Endothelial cell of umbilical vein (primary cell): ENCODE measurements at regions not wholly inside any gene's neighbourhood (a gene's known extent, or its start where the extent isn't known, plus 50 kb on each side); places are given as distances from the start of the nearest gene placed in this dataset.

Source experiments
- BruUV-seq: library from RNA; stranded (reverse); fragments of 400-500 nt; replicated peaks from 2 replicates; lab custom pipeline; 2021; lab: Mats Ljungman, UMichigan
- CTCF ChIA-PET: fragments of 300-600, 350-600 bp; sonication (Branson Sonifier 250); formaldehyde crosslinking; loops from one replicate; lab custom pipeline; 2021; ENCODE audit warnings: antibody characterized with exemption, inconsistent platforms; lab: Charles Lee
- POLR2A ChIA-PET: fragments of 300-600, 350-600 bp; sonication (Branson Sonifier 250); formaldehyde crosslinking; loops from one replicate; lab custom pipeline; 2021; ENCODE audit warnings: antibody characterized with exemption, inconsistent platforms; lab: Charles Lee
- DNase-seq: peaks from one replicate; pipeline ENCODE4 v3.0.0-alpha.2; 2011; ENCODE audit warnings: low read depth, low spot score
- FAIRE-seq: peaks from 2 replicates; lab custom pipeline; 2011; peaks lifted over from hg19 to GRCh38; lab: Jason Lieb, UNC
- H2AFZ ChIP-seq: 2 replicates; pipeline ENCODE4 v1.6.0; 2012; ENCODE audit warnings: low read depth, low read length, control low read depth, inconsistent platforms
- H3K27ac ChIP-seq: 2 replicates; pipeline ENCODE4 v1.5.1; 2011; ENCODE audit warnings: low read depth, mild to moderate bottlenecking, control low read depth, low read length, moderate library complexity; ENCODE audit not compliant: insufficient read depth
- H3K27me3 ChIP-seq, 2 experiments: 2 replicates each; pipeline versions ENCODE4 v1.6.0 to v1.6.1; 2011; ENCODE audit warnings: low read length in 2 of 2, mixed read lengths in 1 of 2; ENCODE audit not compliant: control insufficient read depth in 2 of 2, insufficient read depth in 2 of 2
- H3K36me3 ChIP-seq, 2 experiments: 2 replicates in 1 of 2; 3 replicates in 1 of 2; pipeline ENCODE4 v1.5.1; 2011; ENCODE audit warnings: low read length in 2 of 2, mild to moderate bottlenecking in 1 of 2, moderate library complexity in 1 of 2; ENCODE audit not compliant: control insufficient read depth in 2 of 2, insufficient read depth in 2 of 2; ENCODE audit errors: extremely low read depth in 1 of 2
- H3K4me1 ChIP-seq: 3 replicates; pipeline ENCODE4 v1.5.1; 2011; ENCODE audit warnings: mild to moderate bottlenecking, low read length; ENCODE audit not compliant: control insufficient read depth, insufficient read depth; ENCODE audit errors: extremely low read depth
- H3K4me2 ChIP-seq: 2 replicates; pipeline ENCODE4 v1.6.1; 2011; ENCODE audit warnings: low read length, control low read depth, mixed read lengths; ENCODE audit not compliant: insufficient read depth
- H3K4me3 ChIP-seq, 3 experiments: fragments of 200-600 bp in 1 of 3; sonication (generic), shearing (Covaris generic) in 1 of 3; replicated peaks in 1 of 3; 2 replicates each; pipeline ENCODE4 v1.5.1; 2011 to 2016; ENCODE audit warnings: control low read depth in 3 of 3, low read length in 3 of 3, mild to moderate bottlenecking in 2 of 3, inconsistent platforms in 1 of 3, low read depth in 1 of 3, moderate library complexity in 1 of 3; ENCODE audit not compliant: insufficient read depth in 1 of 3
- H3K79me2 ChIP-seq: 2 replicates; pipeline ENCODE4 v1.6.0; 2012; ENCODE audit warnings: low read length, inconsistent platforms; ENCODE audit not compliant: control insufficient read depth, insufficient read depth
- H3K9ac ChIP-seq: replicated peaks from 2 replicates; pipeline ENCODE3; 2011; ENCODE audit warnings: low read length, control low read depth; ENCODE audit not compliant: insufficient read depth; ENCODE audit errors: extremely low read depth
- H3K9me1 ChIP-seq: replicated peaks from 3 replicates; pipeline ENCODE4 v1.6.0; 2011; ENCODE audit warnings: mild to moderate bottlenecking, low read length; ENCODE audit not compliant: control insufficient read depth, insufficient read depth; ENCODE audit errors: extremely low read depth
- H3K9me3 ChIP-seq: replicated peaks from 2 replicates; pipeline ENCODE4 v1.5.1; 2012; ENCODE audit warnings: low read length, inconsistent platforms; ENCODE audit not compliant: control insufficient read depth, insufficient read depth
- H4K20me1 ChIP-seq: replicated peaks from 2 replicates; pipeline ENCODE3; 2011; ENCODE audit warnings: mild to moderate bottlenecking, low read length; ENCODE audit not compliant: control insufficient read depth, insufficient read depth; ENCODE audit errors: extremely low read depth
- EZH2 ChIP-seq: IDR thresholded peaks from 2 replicates; pipeline ENCODE4 v1.6.1; 2012; ENCODE audit warnings: borderline replicate concordance, low read depth, mild to moderate bottlenecking, moderate library complexity, low read length, inconsistent platforms; ENCODE audit not compliant: severe bottlenecking
- FOS ChIP-seq: IDR thresholded peaks from 2 replicates; pipeline ENCODE4 v1.6.1; 2011; ENCODE audit warnings: mild to moderate bottlenecking, low read length, moderate library complexity, borderline replicate concordance; ENCODE audit not compliant: insufficient read depth
- GATA2 ChIP-seq: IDR thresholded peaks from 2 replicates; pipeline ENCODE4 v1.7.0; 2011; ENCODE audit warnings: low read depth, mild to moderate bottlenecking, moderate library complexity, mixed read lengths, low read length; ENCODE audit not compliant: insufficient read length, insufficient read depth
- MYC ChIP-seq: IDR thresholded peaks from one replicate; pipeline ENCODE4 v1.6.1; 2011; ENCODE audit warnings: mild to moderate bottlenecking, low read depth, low read length
- POLR2A ChIP-seq: IDR thresholded peaks from 2 replicates; pipeline ENCODE4 v1.6.1; 2012; ENCODE audit warnings: low read depth, mild to moderate bottlenecking, control low read depth, low read length
- POLR2AphosphoS5 ChIP-seq: IDR thresholded peaks from 2 replicates; pipeline ENCODE4 v1.6.1; 2012; ENCODE audit warnings: low read depth, mild to moderate bottlenecking, control low read depth, low read length, moderate library complexity; ENCODE audit not compliant: insufficient read depth
- dilution Hi-C: fragments of 300-500 bp; cut with MboI; formaldehyde crosslinking; loops from one replicate; pipeline ENCODE4 v1.15.0; 2019; ENCODE audit warnings: low sequenced_read_pairs; ENCODE audit not compliant: extremely low pct_ligation_motif_present
- intact Hi-C: fragments of 100-400 bp; cut with micrococcal nuclease; formaldehyde crosslinking; loops from one replicate; pipeline ENCODE4 v1.10.0; 2022
- TF ChIP-seq, protein P1 (sequence below): IDR thresholded peaks from 2 replicates; pipeline ENCODE4 v1.6.1; 2011; ENCODE audit not compliant: insufficient read depth, insufficient read length

DNA sequence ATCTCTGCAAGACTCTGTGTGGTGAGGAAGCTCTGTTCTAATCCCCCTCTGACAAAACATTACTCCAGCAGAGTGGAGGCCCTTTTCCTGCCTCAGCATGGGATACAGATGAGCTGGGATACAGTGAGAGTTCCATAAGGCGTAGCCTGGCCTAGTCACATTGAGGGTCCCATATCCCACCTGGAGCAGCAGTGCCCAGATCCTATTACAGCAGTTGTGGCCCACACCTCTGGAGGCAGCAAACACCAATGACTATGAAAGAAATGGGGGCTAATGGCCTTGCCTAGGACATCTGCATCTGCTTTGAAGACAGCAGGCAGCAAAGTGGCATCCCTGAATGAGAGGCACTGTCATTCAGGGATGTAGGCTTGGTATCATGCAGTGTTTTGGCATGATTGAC lies 534.5 kb downstream of the TDRD15 start:
- Histone ChIP-seq H3K27me3 (no peaks in the 10 kb centered on the region), H3K79me2 (no peaks in the 10 kb centered on the region), H3K9me1 (no peaks in the 10 kb centered on the region), H3K4me3 (no peak overlapping the region), H3K4me1 (no peaks in the 10 kb centered on the region), H4K20me1 (no peaks in the 10 kb centered on the region), H3K36me3 (no peaks in the 10 kb centered on the region), H3K9me3 (peaks cover 2% of the 10 kb centered on the region), H2AFZ (no peak overlapping the region), H3K4me2 (no peak overlapping the region), H3K9ac (no peak overlapping the region), H3K27ac (no peak overlapping the region)
- POLR2A ChIA-PET: no interaction called here
- FAIRE-seq (no peak), DNase-seq (no peak)
- dilution Hi-C loops: no loop called here
- CTCF ChIA-PET: no interaction called here
- TF ChIP-seq POLR2A (no peak), MYC (no peak), FOS (no peak), POLR2AphosphoS5 (no peak)
- intact Hi-C loops: no loop called here
- no TSS peak for BruUV-seq

DNA sequence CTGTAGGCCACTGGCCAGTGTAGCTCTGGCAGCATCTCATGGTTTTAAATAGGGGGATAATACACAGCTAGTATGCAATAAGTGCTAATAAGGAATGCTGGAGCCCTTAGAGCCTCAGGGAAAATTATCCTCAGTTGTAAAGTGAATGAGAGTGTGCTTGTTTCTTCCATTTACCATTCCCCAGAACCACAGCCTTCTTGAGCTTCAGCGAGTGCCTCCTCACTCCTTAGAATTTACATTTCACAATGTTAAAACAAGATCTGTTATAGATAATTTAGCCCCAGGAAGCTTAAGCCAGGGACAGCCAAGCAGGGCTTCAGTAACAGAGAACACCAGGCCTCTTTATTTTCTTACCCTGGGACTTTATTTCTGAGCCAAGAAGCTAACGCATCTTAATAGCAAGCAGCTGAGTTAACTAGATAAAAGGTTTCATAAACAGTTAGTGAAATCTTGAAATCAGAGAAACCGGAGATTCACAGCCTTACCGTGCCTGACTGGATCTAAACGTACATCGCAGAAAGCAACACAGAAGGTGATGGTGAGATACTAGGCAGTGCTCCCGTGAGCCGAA lies 535.2 kb downstream of the TDRD15 start:
- Histone ChIP-seq H2AFZ (no peak overlapping the region), H3K27me3 (no peaks in the 10 kb centered on the region), H3K4me2 (no peak overlapping the region), H3K9me1 (no peaks in the 10 kb centered on the region), H4K20me1 (no peaks in the 10 kb centered on the region), H3K9ac (no peak overlapping the region), H3K4me3 (no peak overlapping the region), H3K79me2 (no peaks in the 10 kb centered on the region), H3K36me3 (no peaks in the 10 kb centered on the region), H3K27ac (no peak overlapping the region), H3K4me1 (no peaks in the 10 kb centered on the region), H3K9me3 (peaks cover 2% of the 10 kb centered on the region)
- TF ChIP-seq EZH2: no peak
- TF ChIP-seq, protein P1, sequence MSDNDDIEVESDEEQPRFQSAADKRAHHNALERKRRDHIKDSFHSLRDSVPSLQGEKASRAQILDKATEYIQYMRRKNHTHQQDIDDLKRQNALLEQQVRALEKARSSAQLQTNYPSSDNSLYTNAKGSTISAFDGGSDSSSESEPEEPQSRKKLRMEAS: no peak
- no peak for TF ChIP-seq GATA2
- dilution Hi-C loops: no loop called here
- intact Hi-C loops: no loop called here
- no TSS peak for BruUV-seq
- FAIRE-seq: no peak
- DNase-seq: no peak
- CTCF ChIA-PET: no interaction called here
- POLR2A ChIA-PET: no interaction called here
